ENCODE measurements at regions not wholly inside any gene's neighbourhood (a gene's known extent, or its start where the extent isn't known, plus 50 kb on each side); places are given as distances from the start of the nearest gene placed in this dataset.

GRCh38 chr19:29399804-29400203 lies 126.0 kb upstream of the VSTM2B start:
- DNase-seq (ENCODE audit: low read depth) = no peak

- no peak for DNase-seq (ENCODE audit: low read depth)
Measured at GRCh38 chr19:29400917-29401711, 124.7 kb upstream of the VSTM2B start.

- no peak for DNase-seq (ENCODE audit: low read depth)
Measured at GRCh38 chr19:29401712-29402421, 123.9 kb upstream of the VSTM2B start.

- no peak for DNase-seq (ENCODE audit: low read depth)
Measured at GRCh38 chr19:29402563-29402962, 123.2 kb upstream of the VSTM2B start.

GRCh38 chr19:29404015-29404414 lies 121.8 kb upstream of the VSTM2B start:
- DNase-seq (ENCODE audit: low read depth) = no peak

- no peak for DNase-seq (ENCODE audit: low read depth)
Measured at GRCh38 chr19:29404951-29405727, 120.7 kb upstream of the VSTM2B start.

GRCh38 chr19:29405728-29405995 lies 120.1 kb upstream of the VSTM2B start:
- no peak for DNase-seq (ENCODE audit: low read depth)

GRCh38 chr19:29409076-29409862 lies 116.5 kb upstream of the VSTM2B start:
- DNase-seq (ENCODE audit: low read depth) = no peak

- no peak for DNase-seq (ENCODE audit: low read depth)
Measured at GRCh38 chr19:29410601-29411000, 115.2 kb upstream of the VSTM2B start.

- no peak for DNase-seq (ENCODE audit: low read depth)
Measured at GRCh38 chr19:29411113-29411581, 114.6 kb upstream of the VSTM2B start.

GRCh38 chr19:29413435-29413834 lies 112.4 kb upstream of the VSTM2B start:
- no peak for DNase-seq (ENCODE audit: low read depth)

- no peak for DNase-seq (ENCODE audit: low read depth)
Measured at GRCh38 chr19:29415507-29415906, 110.3 kb upstream of the VSTM2B start.

- no peak for DNase-seq (ENCODE audit: low read depth)
Measured at GRCh38 chr19:29417048-29417447, 108.7 kb upstream of the VSTM2B start.

GRCh38 chr19:29418201-29418600 lies 107.6 kb upstream of the VSTM2B start:
- DNase-seq (ENCODE audit: low read depth) = no peak

- DNase-seq (ENCODE audit: low read depth) = no peak
Measured at GRCh38 chr19:29420065-29420464, 105.7 kb upstream of the VSTM2B start.

- no peak for DNase-seq (ENCODE audit: low read depth)
Measured at GRCh38 chr19:29420482-29421195, 105.2 kb upstream of the VSTM2B start.

GRCh38 chr19:29421196-29421545 lies 104.6 kb upstream of the VSTM2B start:
- DNase-seq (ENCODE audit: low read depth) = no peak

GRCh38 chr19:29422047-29422446 lies 103.7 kb upstream of the VSTM2B start:
- no peak for DNase-seq (ENCODE audit: low read depth)

GRCh38 chr19:29422486-29423085 lies 103.2 kb upstream of the VSTM2B start:
- no peak for DNase-seq (ENCODE audit: low read depth)

- DNase-seq (ENCODE audit: low read depth) = no peak
Measured at GRCh38 chr19:29428071-29428470, 97.7 kb upstream of the VSTM2B start.

GRCh38 chr19:29429021-29429420 lies 96.8 kb upstream of the VSTM2B start:
- DNase-seq (ENCODE audit: low read depth) = no peak

Measured in stimulated activated CD8-positive, alpha-beta memory T cell treated with anti-CD3 and anti-CD28 coated beads, Interleukin-15, amount 100 ng/mL, for 1 hour (primary cell).